ENCODE measurements at regions not wholly inside any gene's neighbourhood (a gene's known extent, or its start where the extent isn't known, plus 50 kb on each side); places are given as distances from the start of the nearest gene placed in this dataset.

GRCh38 chr4:58411904-58412303 lies 1301.7 kb upstream of the IGFBP7 start:
- TF ChIP-seq CTCF (IDR thresholded peaks at IDR 0.05; ENCODE audit: low read depth, low read length, poor library complexity, severe bottlenecking) (no peak), EZH2phosphoT487 (IDR thresholded peaks at IDR 0.05; ENCODE audit: borderline replicate concordance, low read length) (no peak)

Data from DOHH2 (cell line).